Spleen (tissue), 11 donors: ENCODE measurements at regions not wholly inside any gene's neighbourhood (a gene's known extent, or its start where the extent isn't known, plus 50 kb on each side); places are given as distances from the start of the nearest gene placed in this dataset.
A peak's percentile ranks its signal among the peaks of the same experiment; 100 is the strongest.

ENCODE experiments used
- DNase-seq: peaks from one replicate; pipeline ENCODE4 v3.0.0-alpha.2; 2020
- H3K27ac ChIP-seq, 8 donors: fragments of 200-600 bp; sonication (generic) in 7 of 8; 1 replicate in 4 of 8; 2 replicates in 4 of 8; pipeline versions ENCODE4 v1.5.0 to v1.8.0; 2016 to 2021; ENCODE audit warnings: inconsistent platforms in 4 of 8, mild to moderate bottlenecking in 4 of 8, moderate library complexity in 1 of 8
- H3K27me3 ChIP-seq, 7 donors: fragments of 200-600 bp; sonication (generic) in 6 of 7; replicated peaks in 1 of 7; 1 replicate in 4 of 7; 2 replicates in 3 of 7; pipeline versions ENCODE4 v1.5.0 to v1.8.0; 2016 to 2021; ENCODE audit warnings: inconsistent platforms in 3 of 7, mild to moderate bottlenecking in 1 of 7
- H3K36me3 ChIP-seq, 6 donors: fragments of 200-600 bp; sonication (generic) in 5 of 6; 1 replicate in 4 of 6; 2 replicates in 2 of 6; pipeline versions ENCODE4 v1.5.0 to v1.8.0; 2016 to 2021; ENCODE audit warnings: inconsistent platforms in 2 of 6
- H3K4me1 ChIP-seq, 6 donors: fragments of 200-600 bp; sonication (generic) in 5 of 6; 1 replicate in 3 of 6; 2 replicates in 3 of 6; pipeline versions ENCODE4 v1.5.0 to v1.8.0; 2016 to 2021; ENCODE audit warnings: inconsistent platforms in 3 of 6
- H3K4me3 ChIP-seq, 8 donors: fragments of 200-600 bp; sonication (generic) in 7 of 8; 1 replicate in 4 of 8; 2 replicates in 4 of 8; pipeline versions ENCODE4 v1.5.0 to v1.8.0; 2016 to 2021; ENCODE audit warnings: inconsistent platforms in 4 of 8, mild to moderate bottlenecking in 4 of 8, moderate library complexity in 2 of 8
- H3K9me3 ChIP-seq, 8 donors: fragments of 200-600 bp; sonication (generic) in 7 of 8; 1 replicate in 4 of 8; 2 replicates in 4 of 8; pipeline versions ENCODE4 v1.5.0 to v1.8.0; 2016 to 2021; ENCODE audit warnings: inconsistent platforms in 4 of 8
- CTCF ChIP-seq, 11 experiments: fragments of 200-600 bp in 7 of 11; fragments of 450-650 bp in 4 of 11; sonication (generic) in 4 of 11; IDR thresholded peaks in 8 of 11; conservative IDR thresholded peaks in 3 of 11; 1 replicate in 7 of 11; 2 replicates in 4 of 11; pipeline versions ENCODE4 v1.4.0 to v1.8.0; 2016 to 2021; ENCODE audit warnings: antibody characterized with exemption in 11 of 11, inconsistent platforms in 4 of 11, mild to moderate bottlenecking in 1 of 11
- POLR2A ChIP-seq, 3 donors: fragments of 450-650 bp; IDR thresholded peaks; one replicate each; pipeline ENCODE4 v1.5.1; 2017; ENCODE audit warnings: antibody characterized with exemption in 3 of 3, mild to moderate bottlenecking in 1 of 3
- POLR2AphosphoS5 ChIP-seq, 3 donors: sonication (generic); formaldehyde crosslinking; IDR thresholded peaks; one replicate each; pipeline ENCODE4 v1.5.1; 2017; ENCODE audit warnings: antibody characterized with exemption in 3 of 3
- WGBS, 5 donors: extraction: QIAGEN DNeasy Blood & Tissue Kit in 3 of 5; methylation state at CpG; one replicate each; pipeline versions ENCODE4 v1.1.5 to v1.1.7; 2013 to 2018; 5-methylcytosine and 5-hydroxymethylcytosine counted together
- intact Hi-C: fragments of 100-400 bp; cut with DNase I; formaldehyde crosslinking; loops from one replicate; pipeline ENCODE4 v1.15.0; 2023; ENCODE audit warnings: low total_unique reads
- donor health status: healthy with polysubstance abuse.
- donor health status: DM: no; HTN: no; CAD: no; lungs with moderate emphysema.
- donor health status: DM: no; HTN: no; CAD: no.
- donor health status: Bipolar disorder and iron deficiency.
- donor health status: healthy.
- donor health status: DM: no; HTN: no; CAD: no.
- donor health status: DM: yes; HTN: yes; CAD: no.

GRCh38 chr6:33958526-33959328 lies 154.9 kb upstream of the MLN start:
- H3K4me3 ChIP-seq: no peak overlapping the region
- no peaks in the 10 kb centered on the region for H3K36me3 ChIP-seq
- no peaks in the 10 kb centered on the region for H3K4me1 ChIP-seq
- no peaks in the 10 kb centered on the region for H3K9me3 ChIP-seq
- WGBS, 5 donors: 61 to 68% (median 64%) methylated on average over 9 to 14 of the region's 14 CpGs
- TF ChIP-seq POLR2AphosphoS5 (IDR thresholded peaks at IDR 0.05) (no peak), CTCF (IDR thresholded peaks at IDR 0.05 in 8 of 11, conservative IDR thresholded peaks at IDR 0.05 in 3 of 11) (peak in 1 of 11 experiments; percentile 23)
- H3K27ac ChIP-seq: no peak overlapping the region
- intact Hi-C loops: no loop called here
- peak; percentile 40 for DNase-seq
- H3K27me3 ChIP-seq: peaks cover 0 to 17% (median 0%) of the 10 kb centered on the region in 7 donors

GRCh38 chr6:33957892-33958525 lies 154.2 kb upstream of the MLN start:
- Histone ChIP-seq H3K36me3 (no peaks in the 10 kb centered on the region), H3K27me3 (peaks cover 0 to 12% (median 0%) of the 10 kb centered on the region in 7 donors), H3K4me1 (no peaks in the 10 kb centered on the region), H3K4me3 (no peak overlapping the region), H3K27ac (no peak overlapping the region), H3K9me3 (no peaks in the 10 kb centered on the region)
- TF ChIP-seq CTCF (IDR thresholded peaks at IDR 0.05 in 8 of 11, conservative IDR thresholded peaks at IDR 0.05 in 3 of 11): no peak
- no peak for TF ChIP-seq POLR2A (IDR thresholded peaks at IDR 0.05)
- no peak for TF ChIP-seq POLR2AphosphoS5 (IDR thresholded peaks at IDR 0.05)
- 67 to 71% (median 70%) methylated on average over 10 to 12 of the region's 12 CpGs for WGBS, 5 donors
- DNase-seq: peak; percentile 37
- intact Hi-C loops: no loop called here

GRCh38 chr6:33957131-33957891 lies 153.5 kb upstream of the MLN start:
- peak; percentile 37 for DNase-seq
- TF ChIP-seq POLR2A (IDR thresholded peaks at IDR 0.05): no peak
- no peak for TF ChIP-seq CTCF (IDR thresholded peaks at IDR 0.05 in 8 of 11, conservative IDR thresholded peaks at IDR 0.05 in 3 of 11)
- no peak for TF ChIP-seq POLR2AphosphoS5 (IDR thresholded peaks at IDR 0.05)
- no peak overlapping the region for H3K4me3 ChIP-seq
- WGBS, 5 donors: 81 to 89% (median 85%) methylated on average over 11 to 12 of the region's 12 CpGs
- H3K27ac ChIP-seq: no peak overlapping the region
- no peaks in the 10 kb centered on the region for H3K36me3 ChIP-seq
- intact Hi-C loops: no loop called here
- H3K9me3 ChIP-seq: no peaks in the 10 kb centered on the region
- peaks cover 0 to 12% (median 0%) of the 10 kb centered on the region in 7 donors for H3K27me3 ChIP-seq
- H3K4me1 ChIP-seq: no peaks in the 10 kb centered on the region
